IPS DF 4.7 (cell line): ENCODE measurements at regions not wholly inside any gene's neighbourhood (a gene's known extent, or its start where the extent isn't known, plus 50 kb on each side); places are given as distances from the start of the nearest gene placed in this dataset.
"Not testable (repeated sequence)": the region's sequence is repeated elsewhere in the genome, so short reads cannot be mapped to it uniquely, and the experiment has no call there.

ENCODE experiments used
- DNase-seq: peaks from one replicate; pipeline ENCODE4 v3.0.0-alpha.2; 2013; ENCODE audit warnings: low spot score; ENCODE audit errors: extremely low read depth

- no peak for DNase-seq
These were observed 221.8 kb upstream of the PLXNA2 start for GRCh38 chr1:208465786-208466590.

GRCh38 chr1:208467151-208467780, 223.1 kb upstream of the PLXNA2 start:
- DNase-seq = no peak

GRCh38 chr1:208475449-208475848, 231.3 kb upstream of the PLXNA2 start:
- DNase-seq = no peak

DNA sequence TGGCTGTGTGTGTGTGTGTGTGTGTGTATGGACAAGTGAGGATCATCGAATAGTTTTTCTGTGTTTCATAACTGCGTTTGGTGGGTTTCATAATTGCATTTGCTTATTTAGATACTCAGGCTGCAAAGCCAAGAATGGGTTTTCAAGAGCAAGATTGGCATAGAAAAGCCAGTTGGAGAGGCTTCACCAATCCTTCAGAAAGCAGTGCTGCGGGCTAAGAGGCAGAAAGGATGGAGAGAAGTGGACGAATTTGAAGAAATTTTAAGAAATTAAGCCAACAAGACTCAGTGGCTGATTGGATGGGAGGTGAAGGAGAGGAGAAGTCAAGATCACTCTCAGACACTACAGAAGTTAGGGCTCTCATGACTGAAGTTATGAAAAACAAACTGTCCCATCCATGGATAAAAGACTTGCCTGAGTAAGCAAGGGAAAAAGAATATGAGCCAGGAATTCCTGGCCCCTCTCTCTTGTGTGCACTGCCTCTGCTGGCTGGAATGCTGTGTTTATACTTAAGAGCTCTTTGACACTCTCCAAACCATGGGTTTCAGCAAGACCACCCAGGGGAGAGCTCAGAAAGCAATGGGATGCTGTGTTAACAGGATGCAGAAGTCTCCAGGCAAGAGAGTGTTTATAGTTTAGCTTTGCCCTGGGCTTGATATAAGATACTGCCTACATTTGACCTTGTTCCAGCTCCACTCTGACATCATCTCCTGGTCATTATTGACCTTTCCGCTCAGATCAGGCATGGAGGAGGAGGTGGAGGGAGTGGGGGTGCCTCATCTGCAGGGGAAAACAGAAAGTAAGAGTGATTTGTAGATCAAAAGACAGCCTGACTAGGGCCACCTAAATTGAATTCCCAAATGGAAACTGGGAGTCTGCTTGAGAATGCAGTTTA, 232.0 kb upstream of the PLXNA2 start:
- DNase-seq = no peak

GRCh38 chr1:208476846-208477170, 232.6 kb upstream of the PLXNA2 start:
- no peak for DNase-seq

DNA sequence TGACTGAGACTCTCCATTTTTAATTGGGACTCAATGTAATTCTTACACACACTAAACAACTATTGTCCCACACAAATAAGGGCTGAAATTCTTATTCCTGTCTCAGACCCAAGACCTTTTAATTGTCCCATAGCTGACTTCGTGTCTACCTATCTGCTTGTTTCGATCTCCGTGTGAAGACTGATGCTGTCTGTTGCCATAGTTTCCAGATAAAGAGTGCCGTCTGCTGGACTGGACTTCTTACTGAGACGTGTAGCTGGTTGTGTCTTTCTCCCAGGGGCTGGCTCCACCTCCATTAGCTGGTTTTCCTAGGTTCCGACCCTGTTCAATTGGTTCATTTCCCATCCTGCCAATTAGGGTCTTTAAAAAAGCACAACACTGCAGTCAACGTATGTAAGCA, 235.3 kb upstream of the PLXNA2 start:
- no peak for DNase-seq

DNA sequence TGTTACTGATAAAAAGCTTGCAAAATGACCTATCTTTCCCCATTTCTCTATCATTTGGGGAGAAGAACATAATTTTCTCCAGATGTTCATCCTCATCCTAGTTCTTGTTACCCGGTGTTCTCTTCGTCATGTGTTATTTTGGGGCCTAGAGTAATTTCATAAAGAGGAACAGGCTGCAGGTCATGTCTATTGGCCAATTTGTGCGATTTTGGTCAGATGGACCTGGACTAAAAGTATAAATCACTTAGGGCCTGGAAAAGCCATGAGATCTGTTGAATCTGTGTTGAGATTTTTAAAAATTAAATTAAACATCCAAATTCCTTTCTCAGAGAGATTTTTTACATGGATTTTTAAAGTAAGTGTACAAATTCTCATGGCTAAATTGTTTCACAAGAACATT, 241.3 kb upstream of the PLXNA2 start:
- DNase-seq = no peak

DNA sequence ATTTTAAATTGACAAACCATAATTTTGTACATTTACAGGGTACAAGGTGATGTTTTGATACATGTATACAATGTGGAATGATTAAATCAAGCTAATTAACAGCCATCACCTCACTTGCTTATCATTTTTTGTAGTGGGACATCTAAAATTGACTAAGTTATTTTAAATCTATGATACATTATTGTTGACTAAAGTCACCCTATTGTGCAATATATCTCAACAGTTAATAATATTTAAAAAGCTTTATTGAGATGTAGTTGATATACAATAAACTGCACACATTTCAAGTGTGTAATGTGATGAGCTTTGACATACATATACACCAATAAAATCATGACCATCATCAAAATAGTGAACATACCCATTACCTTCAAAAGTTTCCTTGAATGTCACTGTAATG, 242.5 kb upstream of the PLXNA2 start:
- no peak for DNase-seq

DNA sequence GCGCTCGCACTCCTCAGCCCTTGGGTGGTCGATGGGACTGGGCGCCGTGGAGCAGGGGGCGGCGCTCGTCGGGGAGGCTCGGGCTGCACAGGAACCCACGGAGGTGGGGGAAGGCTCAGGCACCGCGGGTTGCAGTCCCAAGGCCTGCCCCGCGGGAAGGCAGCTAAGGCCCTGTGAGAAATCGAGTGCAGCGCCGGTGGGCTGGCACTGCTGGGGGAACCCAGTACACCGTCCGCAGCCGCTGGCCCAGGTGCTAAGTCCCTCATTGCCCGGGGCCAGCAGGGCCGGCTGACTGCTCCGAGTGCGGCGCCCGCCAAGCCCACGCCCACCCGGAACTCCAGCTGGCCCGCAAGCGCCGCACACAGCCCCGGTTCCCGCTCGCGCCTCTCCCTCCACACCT, 244.2 kb upstream of the PLXNA2 start:
- DNase-seq = not testable (repeated sequence)

GRCh38 chr1:208496467-208497371, 252.5 kb upstream of the PLXNA2 start:
- DNase-seq = no peak

DNA sequence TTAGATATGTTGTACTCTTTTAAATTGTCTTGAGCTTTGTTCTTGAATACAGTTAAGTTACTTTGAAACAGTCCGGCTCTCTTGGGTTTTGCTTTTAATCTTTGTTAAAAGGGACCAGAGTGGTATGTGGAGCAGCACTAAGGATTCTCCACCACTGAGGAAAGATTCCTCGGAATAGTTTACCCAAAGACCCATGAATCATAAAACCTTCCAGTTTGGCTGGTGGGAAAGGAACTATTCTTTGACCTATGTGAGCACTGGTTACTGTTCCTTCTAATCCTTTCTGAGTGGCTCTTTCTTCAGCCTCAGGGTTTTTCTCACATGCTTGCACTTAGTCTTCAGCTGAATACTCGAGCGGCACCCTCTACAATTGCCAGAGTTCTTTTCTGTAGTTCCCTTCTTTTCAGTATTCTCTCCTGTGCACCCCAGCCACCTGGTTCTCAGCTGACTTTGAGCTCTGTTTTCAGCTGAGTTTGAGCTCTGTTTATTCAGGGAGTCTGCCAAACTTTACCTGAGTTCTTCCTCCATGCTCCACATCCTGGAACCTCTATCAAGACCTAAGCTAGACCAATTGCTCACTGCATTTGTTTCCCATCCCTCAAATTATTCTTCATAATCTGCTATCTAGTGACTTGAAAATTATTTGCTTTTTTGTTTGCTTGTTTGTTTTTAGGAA, 253.8 kb upstream of the PLXNA2 start:
- DNase-seq = no peak

GRCh38 chr1:208499026-208499425, 254.8 kb upstream of the PLXNA2 start:
- DNase-seq = no peak

GRCh38 chr1:208499601-208500000, 255.4 kb upstream of the PLXNA2 start:
- no peak for DNase-seq

- DNase-seq = no peak
These were observed 256.2 kb upstream of the PLXNA2 start for GRCh38 chr1:208500375-208500774.

GRCh38 chr1:208501542-208501941, 257.4 kb upstream of the PLXNA2 start:
- no peak for DNase-seq

DNA sequence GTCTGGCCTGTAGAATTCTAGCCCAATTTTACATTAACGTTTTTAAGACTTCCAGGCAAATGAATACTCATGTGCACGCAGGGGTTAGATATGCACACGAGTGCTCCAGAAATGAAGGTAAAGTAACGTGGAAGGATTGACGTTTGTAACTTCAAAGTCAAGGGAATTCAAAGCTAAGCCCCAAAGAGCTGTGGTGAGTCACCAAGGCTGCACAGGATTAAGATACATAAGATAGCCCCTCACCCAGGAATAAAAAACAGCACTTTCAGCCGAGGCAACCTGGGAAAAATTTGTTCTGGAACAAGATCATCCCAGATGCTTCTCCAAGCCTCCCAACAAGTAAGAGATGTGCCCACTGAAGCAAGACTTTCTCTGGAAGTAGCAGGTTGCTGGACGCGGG, 259.6 kb upstream of the PLXNA2 start:
- DNase-seq = no peak

DNA sequence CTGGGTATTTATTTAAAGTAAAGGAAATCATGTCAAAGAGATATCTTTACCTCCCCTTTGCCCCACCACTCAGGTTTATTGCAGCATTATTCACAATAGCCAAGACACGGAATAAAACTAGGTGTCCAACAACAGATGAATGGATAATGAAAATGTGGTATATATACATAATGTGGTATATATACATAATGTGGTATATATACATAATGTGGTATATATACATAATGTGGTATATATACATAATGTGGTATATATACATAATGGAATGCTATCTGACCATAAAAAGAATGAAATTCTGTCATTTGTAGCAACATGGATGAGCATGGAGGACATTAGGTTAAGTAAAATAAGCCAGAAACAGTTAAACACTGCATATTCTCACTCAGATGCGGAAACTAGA, 262.6 kb upstream of the PLXNA2 start:
- no peak for DNase-seq

DNA sequence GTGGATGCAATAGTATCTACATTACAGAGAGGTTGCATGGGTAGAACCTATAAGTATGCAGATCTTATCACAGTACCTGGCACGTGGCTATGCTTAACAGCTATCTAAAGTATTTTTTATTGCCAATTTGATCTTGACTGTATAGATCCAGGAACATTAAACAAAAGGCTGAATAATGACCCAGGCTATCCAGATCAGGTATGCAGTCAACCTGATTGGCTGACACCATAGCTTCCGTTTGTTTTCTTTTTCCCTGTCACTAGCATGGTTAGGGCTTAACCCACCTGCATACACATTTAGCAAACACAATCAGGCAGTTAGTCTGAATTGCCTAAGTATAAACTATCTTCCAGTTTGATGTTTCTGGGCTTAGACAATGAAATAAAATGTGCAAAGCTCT, 264.9 kb upstream of the PLXNA2 start:
- DNase-seq = no peak

- no peak for DNase-seq
These were observed 266.2 kb upstream of the PLXNA2 start for GRCh38 chr1:208510192-208510952.
